HFFc6 (cell line): ENCODE measurements at regions not wholly inside any gene's neighbourhood (a gene's known extent, or its start where the extent isn't known, plus 50 kb on each side); places are given as distances from the start of the nearest gene placed in this dataset.

Source experiments
- DNase-seq: peaks from one replicate; pipeline ENCODE4 v3.0.0-alpha.2; 2018
- H3K27ac Mint-ChIP-seq: 2 replicates; pipeline ENCODE4 v1.8.0; 2020; ENCODE audit warnings: mild to moderate bottlenecking, mixed read lengths
- H3K27me3 Mint-ChIP-seq: 2 replicates; pipeline ENCODE4 v1.8.0; 2021; ENCODE audit warnings: mild to moderate bottlenecking, moderate library complexity, mixed read lengths; ENCODE audit not compliant: insufficient read depth
- H3K36me3 Mint-ChIP-seq: 2 replicates; pipeline ENCODE4 v1.8.0; 2021; ENCODE audit warnings: low read depth, mixed read lengths
- H3K4me1 Mint-ChIP-seq: 2 replicates; pipeline ENCODE4 v1.8.0; 2020; ENCODE audit warnings: low read depth, mixed read lengths
- H3K4me3 Mint-ChIP-seq: 2 replicates; pipeline ENCODE4 v1.8.0; 2020; ENCODE audit warnings: mild to moderate bottlenecking, moderate library complexity, mixed read lengths
- H3K9me3 Mint-ChIP-seq: 2 replicates; pipeline ENCODE4 v1.8.0; 2020; ENCODE audit warnings: mild to moderate bottlenecking, mixed read lengths
- TF ChIP-seq, protein P1 (sequence below): fragments of 200-600 bp; sonication (generic); IDR thresholded peaks from 2 replicates; pipeline ENCODE4 v1.5.0; 2021; ENCODE audit warnings: antibody characterized with exemption, mild to moderate bottlenecking

DNA sequence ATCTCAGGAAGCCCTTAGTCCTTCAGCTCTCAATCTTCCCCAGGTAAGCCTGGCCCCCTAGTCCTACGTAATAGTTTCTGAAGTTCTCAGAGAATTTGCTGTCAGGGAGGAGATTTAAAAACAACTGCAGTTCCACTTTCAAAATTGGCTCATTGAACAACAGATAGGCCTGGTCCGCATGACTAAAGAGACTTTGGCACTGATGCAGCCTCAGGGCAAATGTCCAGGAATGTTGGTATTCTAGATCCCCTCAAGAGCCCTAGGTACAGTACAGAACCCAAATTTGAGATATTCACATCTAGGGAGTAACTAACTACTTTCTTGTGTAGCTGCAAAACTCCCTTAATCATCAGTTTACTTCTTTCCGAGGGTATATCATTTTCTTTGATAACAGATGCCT is 162.8 kb downstream of the GABRG2 start:
- no peaks in the 10 kb centered on the region for H3K36me3 Mint-ChIP-seq
- H3K9me3 Mint-ChIP-seq, result peaks cover 45% of the 10 kb centered on the region
- no peak for DNase-seq
- no peak overlapping the region for H3K27ac Mint-ChIP-seq
- H3K27me3 Mint-ChIP-seq, result 0 out of 2 replicates have a peak, but pooled peaks cover 1% of the 10 kb centered on the region
- TF ChIP-seq, protein P1, sequence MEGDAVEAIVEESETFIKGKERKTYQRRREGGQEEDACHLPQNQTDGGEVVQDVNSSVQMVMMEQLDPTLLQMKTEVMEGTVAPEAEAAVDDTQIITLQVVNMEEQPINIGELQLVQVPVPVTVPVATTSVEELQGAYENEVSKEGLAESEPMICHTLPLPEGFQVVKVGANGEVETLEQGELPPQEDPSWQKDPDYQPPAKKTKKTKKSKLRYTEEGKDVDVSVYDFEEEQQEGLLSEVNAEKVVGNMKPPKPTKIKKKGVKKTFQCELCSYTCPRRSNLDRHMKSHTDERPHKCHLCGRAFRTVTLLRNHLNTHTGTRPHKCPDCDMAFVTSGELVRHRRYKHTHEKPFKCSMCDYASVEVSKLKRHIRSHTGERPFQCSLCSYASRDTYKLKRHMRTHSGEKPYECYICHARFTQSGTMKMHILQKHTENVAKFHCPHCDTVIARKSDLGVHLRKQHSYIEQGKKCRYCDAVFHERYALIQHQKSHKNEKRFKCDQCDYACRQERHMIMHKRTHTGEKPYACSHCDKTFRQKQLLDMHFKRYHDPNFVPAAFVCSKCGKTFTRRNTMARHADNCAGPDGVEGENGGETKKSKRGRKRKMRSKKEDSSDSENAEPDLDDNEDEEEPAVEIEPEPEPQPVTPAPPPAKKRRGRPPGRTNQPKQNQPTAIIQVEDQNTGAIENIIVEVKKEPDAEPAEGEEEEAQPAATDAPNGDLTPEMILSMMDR, result no peak
- no peaks in the 10 kb centered on the region for H3K4me1 Mint-ChIP-seq
- no peak overlapping the region for H3K4me3 Mint-ChIP-seq

DNA sequence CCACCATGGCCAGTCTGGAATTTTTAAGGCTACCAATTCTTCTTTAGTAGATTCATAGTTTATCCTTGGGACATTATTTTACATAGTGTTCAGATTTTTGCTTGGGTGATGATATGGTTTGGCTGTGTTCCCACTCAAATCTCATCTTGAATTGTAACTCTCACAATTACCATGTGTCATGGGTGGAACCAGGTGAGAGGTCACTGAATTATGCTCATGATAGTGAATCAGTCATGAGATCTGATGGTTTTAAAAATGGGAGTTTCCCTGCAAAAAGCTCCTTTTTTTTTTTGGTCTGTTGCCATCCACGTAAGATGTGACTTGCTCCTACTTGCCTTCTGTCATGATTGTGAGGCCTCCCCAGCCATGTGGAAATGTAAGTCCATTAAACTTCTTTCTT is 163.9 kb downstream of the GABRG2 start:
- Mint-ChIP-seq H3K4me3 (no peak overlapping the region), H3K27me3 (0 out of 2 replicates have a peak, but pooled peaks cover 1% of the 10 kb centered on the region), H3K36me3 (no peaks in the 10 kb centered on the region), H3K9me3 (peaks cover 49% of the 10 kb centered on the region), H3K27ac (no peak overlapping the region), H3K4me1 (no peaks in the 10 kb centered on the region)
- DNase-seq, result no peak
- TF ChIP-seq, protein P1, result no peak

DNA sequence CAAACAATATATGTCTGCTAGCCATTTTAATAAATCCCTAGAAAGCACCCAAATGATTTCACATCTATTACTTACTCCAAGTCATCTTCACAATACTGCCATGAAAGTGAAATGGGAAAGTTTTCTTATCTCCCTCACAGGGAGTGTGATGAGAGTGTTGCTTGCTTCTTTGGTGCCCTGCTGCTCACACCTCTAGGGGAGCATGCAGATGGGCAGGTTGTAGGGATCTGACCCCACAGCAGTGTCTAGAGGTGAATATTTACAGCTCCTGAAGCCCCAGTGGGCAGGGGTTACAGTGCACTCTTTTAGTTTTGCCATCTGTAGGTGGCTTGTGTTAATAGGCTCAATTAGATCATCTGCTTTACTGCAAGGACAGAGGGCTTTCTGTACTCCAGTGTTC is 173.2 kb downstream of the GABRG2 start:
- H3K9me3 Mint-ChIP-seq, result peaks cover 51% of the 10 kb centered on the region
- TF ChIP-seq, protein P1, result no peak
- H3K4me1 Mint-ChIP-seq, result no peaks in the 10 kb centered on the region
- no peak overlapping the region for H3K4me3 Mint-ChIP-seq
- H3K27ac Mint-ChIP-seq, result no peak overlapping the region
- H3K27me3 Mint-ChIP-seq, result no peaks in the 10 kb centered on the region
- no peaks in the 10 kb centered on the region; the same call in 1 of the 2 replicates for H3K36me3 Mint-ChIP-seq
- no peak for DNase-seq

DNA sequence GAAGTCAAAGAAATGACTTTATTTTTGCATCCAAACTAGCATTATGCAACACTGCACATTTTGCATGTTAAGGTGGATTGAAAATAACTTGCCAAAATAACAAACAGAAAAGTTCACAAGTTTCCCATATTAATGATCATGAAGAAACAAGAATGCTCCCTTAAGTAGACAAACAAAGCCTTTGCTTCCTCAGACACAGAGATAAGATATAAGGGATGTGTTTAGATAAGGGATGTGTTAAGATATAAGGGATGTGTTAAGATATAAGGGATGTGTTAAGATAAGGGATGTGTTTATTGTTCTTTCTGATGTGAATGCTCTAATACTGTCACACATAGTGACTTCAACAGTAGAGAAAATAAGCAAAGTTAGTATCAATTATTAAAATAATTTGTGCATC is 174.8 kb downstream of the GABRG2 start:
- no peaks in the 10 kb centered on the region for H3K4me1 Mint-ChIP-seq
- H3K27me3 Mint-ChIP-seq, result no peaks in the 10 kb centered on the region
- no peak overlapping the region for H3K27ac Mint-ChIP-seq
- DNase-seq, result no peak
- H3K4me3 Mint-ChIP-seq, result no peak overlapping the region
- no peaks in the 10 kb centered on the region for H3K36me3 Mint-ChIP-seq
- H3K9me3 Mint-ChIP-seq, result peaks cover 45% of the 10 kb centered on the region
- TF ChIP-seq, protein P1, result no peak

DNA sequence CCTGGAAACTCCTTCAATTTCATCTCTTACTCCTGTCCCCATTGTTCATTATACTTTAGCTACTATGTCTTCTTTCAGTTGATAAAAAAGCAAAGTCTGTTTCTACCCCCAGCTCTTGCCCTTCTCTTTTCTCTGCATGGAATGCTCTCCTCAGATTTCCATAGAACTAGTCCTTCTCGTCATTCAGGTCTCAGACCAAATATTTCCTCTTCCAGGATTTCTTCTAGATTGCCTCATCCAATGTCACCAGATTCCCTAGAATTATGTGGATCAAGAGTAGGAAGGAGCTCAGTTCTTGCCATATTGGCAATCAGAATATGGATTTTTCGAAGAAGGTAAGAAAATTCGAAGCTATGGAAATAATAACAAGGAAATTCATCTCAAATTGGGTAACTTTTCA is 176.1 kb downstream of the GABRG2 start:
- TF ChIP-seq, protein P1, result no peak
- Mint-ChIP-seq H3K36me3 (no peaks in the 10 kb centered on the region), H3K4me1 (no peaks in the 10 kb centered on the region), H3K27me3 (no peaks in the 10 kb centered on the region), H3K27ac (no peak overlapping the region), H3K4me3 (no peak overlapping the region), H3K9me3 (peaks cover 38% of the 10 kb centered on the region)
- no peak for DNase-seq
